Tibial nerve (tissue), 4 donors: ENCODE measurements at regions not wholly inside any gene's neighbourhood (a gene's known extent, or its start where the extent isn't known, plus 50 kb on each side); places are given as distances from the start of the nearest gene placed in this dataset.

Experiments used
- EP300 ChIP-seq, 2 donors: sonication (generic); formaldehyde crosslinking; IDR thresholded peaks; one replicate each; pipeline ENCODE4 v1.6.1; 2017; ENCODE audit warnings: antibody characterized with exemption in 2 of 2, mild to moderate bottlenecking in 1 of 2
- POLR2A ChIP-seq, 2 donors: fragments of 450-650 bp; IDR thresholded peaks; one replicate each; pipeline ENCODE4 v1.6.1; 2017; ENCODE audit warnings: antibody characterized with exemption in 2 of 2, mild to moderate bottlenecking in 2 of 2, moderate library complexity in 2 of 2
- TF ChIP-seq, protein P1 (sequence below), 5 experiments: fragments of 200-600 bp in 3 of 5; fragments of 450-650 bp in 2 of 5; sonication (generic) in 3 of 5; IDR thresholded peaks; one replicate each; pipeline ENCODE4 v1.5.1; 2016 to 2019; ENCODE audit warnings: antibody characterized with exemption in 5 of 5, mild to moderate bottlenecking in 3 of 5, moderate library complexity in 2 of 5

- TF ChIP-seq, protein P1, sequence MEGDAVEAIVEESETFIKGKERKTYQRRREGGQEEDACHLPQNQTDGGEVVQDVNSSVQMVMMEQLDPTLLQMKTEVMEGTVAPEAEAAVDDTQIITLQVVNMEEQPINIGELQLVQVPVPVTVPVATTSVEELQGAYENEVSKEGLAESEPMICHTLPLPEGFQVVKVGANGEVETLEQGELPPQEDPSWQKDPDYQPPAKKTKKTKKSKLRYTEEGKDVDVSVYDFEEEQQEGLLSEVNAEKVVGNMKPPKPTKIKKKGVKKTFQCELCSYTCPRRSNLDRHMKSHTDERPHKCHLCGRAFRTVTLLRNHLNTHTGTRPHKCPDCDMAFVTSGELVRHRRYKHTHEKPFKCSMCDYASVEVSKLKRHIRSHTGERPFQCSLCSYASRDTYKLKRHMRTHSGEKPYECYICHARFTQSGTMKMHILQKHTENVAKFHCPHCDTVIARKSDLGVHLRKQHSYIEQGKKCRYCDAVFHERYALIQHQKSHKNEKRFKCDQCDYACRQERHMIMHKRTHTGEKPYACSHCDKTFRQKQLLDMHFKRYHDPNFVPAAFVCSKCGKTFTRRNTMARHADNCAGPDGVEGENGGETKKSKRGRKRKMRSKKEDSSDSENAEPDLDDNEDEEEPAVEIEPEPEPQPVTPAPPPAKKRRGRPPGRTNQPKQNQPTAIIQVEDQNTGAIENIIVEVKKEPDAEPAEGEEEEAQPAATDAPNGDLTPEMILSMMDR (IDR thresholded peaks at IDR 0.05), result no peak
- TF ChIP-seq EP300 (IDR thresholded peaks at IDR 0.05) (no peak), POLR2A (IDR thresholded peaks at IDR 0.05) (no peak)
These were observed 50.4 kb upstream of the RC3H1 start for GRCh38 chr1:174072581-174072980.
